ENCODE measurements at regions not wholly inside any gene's neighbourhood (a gene's known extent, or its start where the extent isn't known, plus 50 kb on each side); places are given as distances from the start of the nearest gene placed in this dataset.

DNA sequence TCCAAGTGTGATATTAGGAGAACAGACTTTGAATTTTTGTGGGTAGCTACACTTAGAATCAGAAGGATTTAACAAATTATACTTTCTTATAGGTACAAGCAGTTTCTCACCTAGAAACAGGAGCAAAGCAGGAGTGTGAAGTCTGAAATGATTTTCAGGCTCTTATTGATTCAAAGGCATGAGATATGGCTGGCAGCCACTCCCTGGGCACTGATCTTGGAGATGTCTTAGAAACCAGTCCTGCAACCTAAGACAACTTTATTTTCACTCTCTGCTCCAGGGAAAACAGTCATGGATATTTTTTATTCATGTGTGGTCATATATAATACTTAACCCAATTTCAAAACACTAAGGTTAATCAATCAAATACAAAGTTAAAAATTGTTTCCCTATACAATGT is 254.9 kb upstream of the TMEM132C start:
- TF ChIP-seq, protein P1, sequence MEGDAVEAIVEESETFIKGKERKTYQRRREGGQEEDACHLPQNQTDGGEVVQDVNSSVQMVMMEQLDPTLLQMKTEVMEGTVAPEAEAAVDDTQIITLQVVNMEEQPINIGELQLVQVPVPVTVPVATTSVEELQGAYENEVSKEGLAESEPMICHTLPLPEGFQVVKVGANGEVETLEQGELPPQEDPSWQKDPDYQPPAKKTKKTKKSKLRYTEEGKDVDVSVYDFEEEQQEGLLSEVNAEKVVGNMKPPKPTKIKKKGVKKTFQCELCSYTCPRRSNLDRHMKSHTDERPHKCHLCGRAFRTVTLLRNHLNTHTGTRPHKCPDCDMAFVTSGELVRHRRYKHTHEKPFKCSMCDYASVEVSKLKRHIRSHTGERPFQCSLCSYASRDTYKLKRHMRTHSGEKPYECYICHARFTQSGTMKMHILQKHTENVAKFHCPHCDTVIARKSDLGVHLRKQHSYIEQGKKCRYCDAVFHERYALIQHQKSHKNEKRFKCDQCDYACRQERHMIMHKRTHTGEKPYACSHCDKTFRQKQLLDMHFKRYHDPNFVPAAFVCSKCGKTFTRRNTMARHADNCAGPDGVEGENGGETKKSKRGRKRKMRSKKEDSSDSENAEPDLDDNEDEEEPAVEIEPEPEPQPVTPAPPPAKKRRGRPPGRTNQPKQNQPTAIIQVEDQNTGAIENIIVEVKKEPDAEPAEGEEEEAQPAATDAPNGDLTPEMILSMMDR (IDR thresholded peaks at IDR 0.05), result no peak
- no peak for TF ChIP-seq EZH2 (IDR thresholded peaks at IDR 0.05)
- TF ChIP-seq EZH2phosphoT487 (IDR thresholded peaks at IDR 0.05), result no peak
